ENCODE measurements at regions not wholly inside any gene's neighbourhood (a gene's known extent, or its start where the extent isn't known, plus 50 kb on each side); places are given as distances from the start of the nearest gene placed in this dataset.

GRCh38 chr2:168310580-168310979 lies 63.2 kb upstream of the STK39 start:
- Histone ChIP-seq H3K14ac (ENCODE audit: insufficient read length) (no peak overlapping the region), H3K4me1 (replicated peaks in 1 of 4; ENCODE audit: control insufficient read depth in 3 of 4, insufficient read depth in 4 of 4, low read length in 3 of 4) (no peaks in the 10 kb centered on the region), H3K4ac (replicated peaks; ENCODE audit: insufficient read length, low read depth, low read length) (no peak overlapping the region), H3K27ac (ENCODE audit: low read depth, low read length) (no peak overlapping the region), H2BK120ac (replicated peaks; ENCODE audit: low read depth, low read length) (no peak overlapping the region), H3K56ac (replicated peaks; ENCODE audit: insufficient read length, low read depth, low read length) (no peak overlapping the region), H4K91ac (replicated peaks; ENCODE audit: insufficient read length, low read length) (no peak overlapping the region), H2BK15ac (ENCODE audit: low read length) (no peak overlapping the region), H2AK5ac (ENCODE audit: low read depth, low read length) (no peak overlapping the region), H3K36me3 (ENCODE audit: control insufficient read depth in 2 of 4, insufficient read depth in 4 of 4, low read length in 3 of 4) (no peaks in the 10 kb centered on the region), H3K9ac (replicated peaks in 1 of 4; ENCODE audit: extremely low read depth in 1 of 4, low read depth in 3 of 4, low read length in 3 of 4) (no peak overlapping the region), H3K79me1 (ENCODE audit: low read depth, low read length) (no peaks in the 10 kb centered on the region), H2BK5ac (ENCODE audit: low read depth, low read length) (no peak overlapping the region), H2AFZ (ENCODE audit: low read length) (0 out of 2 replicates have a peak overlapping the region, but pooled peaks have one; percentile 35), H4K5ac (ENCODE audit: insufficient read length, low read depth, low read length) (no peak overlapping the region), H4K8ac (ENCODE audit: extremely low read depth, insufficient read depth, low read length) (no peak overlapping the region), H4K20me1 (replicated peaks in 1 of 2; ENCODE audit: control insufficient read depth in 1 of 2, insufficient read depth in 2 of 2, low read length in 2 of 2) (no peaks in the 10 kb centered on the region), H3K79me2 (ENCODE audit: control insufficient read depth in 1 of 2, insufficient read depth in 2 of 2, low read length in 2 of 2) (no peaks in the 10 kb centered on the region), H2BK12ac (ENCODE audit: low read depth, low read length) (no peak overlapping the region), H3K4me3 (ENCODE audit: extremely low read depth in 1 of 4, insufficient read depth in 2 of 4, low read depth in 3 of 4, low read length in 4 of 4) (no peak overlapping the region), H3K9me3 (ENCODE audit: insufficient read depth in 2 of 2, low read depth in 1 of 2, low read length in 1 of 2) (peaks cover 4 to 10% of the 10 kb centered on the region in 2 experiments; a peak in 3 of 4 replicates), H3K23ac (ENCODE audit: insufficient read length) (no peak overlapping the region), H3K23me2 (ENCODE audit: low read depth, low read length) (no peaks in the 10 kb centered on the region), H3K4me2 (ENCODE audit: insufficient read depth in 1 of 2, low read depth in 2 of 2, low read length in 2 of 2) (no peak overlapping the region), H3K27me3 (replicated peaks in 1 of 4; ENCODE audit: control insufficient read depth in 3 of 4, extremely low read depth in 1 of 4, insufficient read depth in 3 of 4, low read length in 3 of 4) (no peaks in the 10 kb centered on the region), H2BK20ac (ENCODE audit: low read length) (no peak overlapping the region), H3K18ac (ENCODE audit: extremely low read depth, low read length) (no peak overlapping the region)
- 76% methylated on average over 1 of the region's 1 CpG; no CpG with 5 or more reads in 1 of the 2 experiments for WGBS, 2 experiments (ENCODE audit: extremely low coverage in 1 of 2, insufficient coverage in 1 of 2, insufficient read length in 1 of 2, insufficient replicate concordance in 2 of 2, low coverage in 1 of 2, low lambda C conversion rate in 2 of 2, missing lambda C conversion rate in 1 of 2)
- FAIRE-seq (no peak), DNase-seq (ENCODE audit: low read depth in 1 of 2, low spot score in 2 of 2) (no peak)
- CTCF ChIA-PET (ENCODE audit: partially characterized antibody): interaction anchor here (0.6 to 0.7 kb wide), 3 partner anchors 17 to 149 kb away, joined by 3 read pairs; no protein-coding TSS in a partner anchor
- POLR2A ChIA-PET (ENCODE audit: partially characterized antibody): no interaction called here
- TF ChIP-seq RBBP5 (IDR thresholded peaks at IDR 0.05; ENCODE audit: borderline replicate concordance, low read depth, low read length): no peak
- no peak for TF ChIP-seq SIN3A (conservative IDR thresholded peaks at IDR 0.05 in 1 of 2, IDR thresholded peaks at IDR 0.05 in 1 of 2; ENCODE audit: low read depth in 1 of 2, low read length in 2 of 2)
- no peak for TF ChIP-seq POU5F1 (IDR thresholded peaks at IDR 0.05; ENCODE audit: low read depth, low read length)
- TF ChIP-seq POLR2AphosphoS5 (IDR thresholded peaks at IDR 0.05; ENCODE audit: low read depth, low read length): no peak
- TF ChIP-seq HDAC2 (IDR thresholded peaks at IDR 0.05; ENCODE audit: borderline replicate concordance in 1 of 2, low read depth in 2 of 2, low read length in 2 of 2): no peak
- TF ChIP-seq SP1 (IDR thresholded peaks at IDR 0.05; ENCODE audit: low read depth, low read length): no peak
- no peak for TF ChIP-seq CTCF (IDR thresholded peaks at IDR 0.05; ENCODE audit: control extremely low read depth in 1 of 3, insufficient read depth in 1 of 3, low read depth in 1 of 3, low read length in 3 of 3)
- no peak for TF ChIP-seq CBX8 (IDR thresholded peaks at IDR 0.05; ENCODE audit: borderline replicate concordance, low read depth, low read length)
- no peak for TF ChIP-seq TCF12 (IDR thresholded peaks at IDR 0.05; ENCODE audit: low read depth, low read length)
- TF ChIP-seq SP2 (IDR thresholded peaks at IDR 0.05; ENCODE audit: low read length): no peak
- TF ChIP-seq BRCA1 (IDR thresholded peaks at IDR 0.05; ENCODE audit: low read depth, low read length): no peak
- no peak for TF ChIP-seq SRF (IDR thresholded peaks at IDR 0.05; ENCODE audit: low read depth, low read length)
- no peak for TF ChIP-seq KDM5A (IDR thresholded peaks at IDR 0.05; ENCODE audit: low read length)
